GM19035 (cell line): ENCODE measurements at regions not wholly inside any gene's neighbourhood (a gene's known extent, or its start where the extent isn't known, plus 50 kb on each side); places are given as distances from the start of the nearest gene placed in this dataset.

Source experiments
- ATAC-seq: cut with Tn5 transposase; IDR thresholded peaks from one replicate; pipeline ENCODE4 v1.9.1; 2021; ENCODE audit not compliant: unreplicated experiment

- peak; percentile 83 for ATAC-seq
Observed at GRCh38 chr2:39513641-39514094, 76.6 kb upstream of the MAP4K3 start.

- ATAC-seq: no peak
Observed at GRCh38 chr2:39514825-39515224, 77.7 kb upstream of the MAP4K3 start.

DNA sequence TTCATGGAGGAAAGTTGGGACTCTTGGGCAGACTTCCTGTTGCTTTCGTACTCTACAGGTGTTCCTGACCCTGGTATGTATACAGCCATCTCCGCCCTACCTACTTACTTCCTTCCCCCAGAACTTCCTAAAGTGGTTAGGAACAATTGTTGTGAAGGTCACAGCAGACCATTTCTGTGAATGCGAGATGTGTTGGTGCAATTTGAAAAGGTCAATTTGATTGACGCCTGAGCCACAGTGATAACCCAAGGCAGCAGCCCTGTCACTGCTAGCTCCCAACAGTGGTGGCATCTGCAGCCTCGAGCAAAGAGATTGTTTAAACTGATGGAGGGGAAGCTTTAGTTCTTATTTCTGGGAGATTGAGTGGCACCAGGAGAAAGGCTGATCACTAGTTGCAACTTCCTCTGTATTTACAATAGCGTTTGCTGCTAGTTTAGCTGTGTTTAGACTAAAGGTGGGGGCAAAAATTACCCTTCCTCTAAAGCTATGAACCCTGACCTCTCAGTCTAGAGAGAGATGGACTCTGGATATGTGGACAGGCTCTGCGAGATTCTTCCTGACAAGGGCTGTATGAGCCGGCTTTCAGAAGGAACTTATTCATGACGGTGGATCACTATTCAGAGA lies 78.3 kb upstream of the MAP4K3 start:
- no peak for ATAC-seq

- ATAC-seq: no peak
Observed at GRCh38 chr2:39515897-39516346, 78.8 kb upstream of the MAP4K3 start.

- no peak for ATAC-seq
Observed at GRCh38 chr2:39516347-39517101, 79.4 kb upstream of the MAP4K3 start.

GRCh38 chr2:39517102-39517436 lies 80.0 kb upstream of the MAP4K3 start:
- no peak for ATAC-seq

- no peak for ATAC-seq
Observed at GRCh38 chr2:39517622-39518021, 80.5 kb upstream of the MAP4K3 start.

GRCh38 chr2:39519886-39520285 lies 82.8 kb upstream of the MAP4K3 start:
- ATAC-seq: no peak

- ATAC-seq: no peak
Observed at GRCh38 chr2:39521876-39522517, 84.9 kb upstream of the MAP4K3 start.

GRCh38 chr2:39522518-39522877 lies 85.4 kb upstream of the MAP4K3 start:
- no peak for ATAC-seq

DNA sequence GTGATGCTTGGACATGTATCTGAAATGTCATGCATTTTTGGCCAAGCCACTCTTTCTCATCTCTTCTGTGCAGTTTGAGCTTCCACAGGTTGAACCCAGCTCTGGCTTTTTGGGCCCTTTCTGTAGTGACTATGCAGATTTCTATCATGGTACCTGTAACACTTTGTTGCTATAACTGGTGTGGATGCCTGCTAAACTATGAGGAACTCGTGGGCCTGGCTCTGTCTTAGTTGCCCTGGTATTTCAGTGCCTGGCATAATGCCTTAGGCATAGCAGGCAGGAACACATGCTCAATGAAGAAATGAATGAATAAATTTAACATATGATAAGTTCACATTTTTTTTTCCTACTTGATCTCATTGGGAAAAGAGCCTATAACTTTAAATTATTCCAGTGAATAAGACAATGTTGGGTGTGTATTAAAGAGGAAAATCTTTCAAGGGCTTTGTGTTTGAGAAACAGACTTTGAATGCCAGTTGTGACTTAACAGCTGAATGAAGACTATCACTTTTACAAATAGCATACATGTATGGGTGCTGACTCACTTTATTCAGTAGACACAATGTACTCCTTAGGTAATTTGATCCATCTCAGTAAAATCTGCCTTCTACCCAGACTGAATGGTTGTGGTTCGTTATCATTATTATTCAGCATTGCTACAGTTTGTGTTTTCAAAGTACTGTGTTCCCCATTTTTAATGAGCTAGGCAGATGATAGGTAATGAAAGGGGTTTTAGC lies 86.4 kb upstream of the MAP4K3 start:
- no peak for ATAC-seq

GRCh38 chr2:39524061-39524460 lies 87.0 kb upstream of the MAP4K3 start:
- ATAC-seq: no peak

DNA sequence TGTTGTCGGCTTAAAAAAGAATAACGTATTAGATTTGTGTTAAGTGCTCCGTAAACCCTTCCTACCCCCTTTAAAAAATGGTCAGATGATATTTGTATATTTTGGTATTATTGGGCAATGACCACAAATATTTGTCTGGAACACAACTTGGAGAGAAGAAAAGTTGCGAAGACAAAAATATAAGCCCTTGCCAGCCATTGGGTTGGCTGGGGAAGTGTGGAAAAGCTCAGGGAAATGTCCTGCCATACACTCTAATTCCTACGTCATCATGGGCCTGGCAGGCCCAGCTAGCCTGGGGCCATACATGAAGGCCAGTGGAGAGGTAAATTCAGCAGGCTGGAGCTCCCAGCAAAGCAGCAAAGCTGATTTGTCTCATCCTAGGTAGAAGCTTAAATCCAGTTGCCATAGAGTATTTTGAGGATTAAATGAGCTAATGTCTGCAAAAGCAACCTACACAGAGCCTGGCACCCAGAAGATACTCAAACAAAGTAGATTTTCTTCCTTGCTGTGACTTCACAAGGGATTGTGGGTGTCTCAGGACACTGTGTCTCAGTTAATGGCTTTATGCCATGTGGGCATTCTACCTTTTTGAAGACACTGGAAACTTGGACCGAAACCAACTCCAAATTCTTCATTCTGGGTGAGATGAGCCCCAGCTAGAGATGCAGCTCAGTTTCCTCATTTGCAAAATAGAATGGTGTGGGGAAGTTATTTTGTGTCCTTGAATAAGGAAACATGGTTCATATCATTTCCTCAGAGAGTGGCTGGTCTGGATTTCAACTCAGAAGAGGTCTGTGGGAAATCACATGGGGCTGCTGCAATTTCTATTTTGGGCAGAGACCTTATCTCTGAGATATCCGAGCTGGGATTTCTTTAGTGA lies 87.9 kb upstream of the MAP4K3 start:
- no peak for ATAC-seq

DNA sequence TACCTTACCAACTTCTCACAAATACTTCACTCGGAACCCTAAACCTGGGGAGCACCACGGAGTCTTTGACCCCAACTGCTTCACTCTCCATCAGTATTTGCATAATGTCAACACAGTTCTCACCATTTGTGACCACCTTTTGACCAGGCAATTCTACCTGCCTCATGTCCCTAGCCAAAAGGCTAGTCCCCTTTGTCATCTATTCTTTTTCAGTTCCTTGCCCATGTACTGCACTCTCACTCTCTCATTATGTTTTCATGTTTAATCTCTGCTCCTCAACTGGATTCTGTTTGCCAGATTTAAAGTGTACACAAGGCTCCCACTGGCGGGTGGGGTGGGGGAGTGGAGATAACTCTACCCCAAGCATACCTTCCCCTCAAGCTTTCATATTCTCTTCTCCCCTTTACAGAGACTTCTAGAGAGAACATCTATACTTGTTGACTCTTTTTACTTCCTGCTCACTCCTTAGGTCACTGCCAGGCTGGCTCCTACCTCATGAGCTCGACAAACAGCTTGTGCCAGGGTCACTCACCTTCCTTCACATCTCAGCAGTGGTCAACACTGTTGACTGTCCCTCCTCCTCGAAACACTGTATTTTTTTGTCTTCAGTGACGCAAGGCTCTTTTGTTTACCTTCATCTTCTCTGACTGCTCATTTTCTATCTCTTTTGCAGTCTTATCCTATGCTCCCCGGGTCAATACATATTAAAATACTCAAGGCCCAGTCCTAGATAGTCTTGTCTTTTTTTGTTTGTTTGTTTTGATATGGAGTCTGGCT lies 88.7 kb upstream of the MAP4K3 start:
- ATAC-seq: no peak

DNA sequence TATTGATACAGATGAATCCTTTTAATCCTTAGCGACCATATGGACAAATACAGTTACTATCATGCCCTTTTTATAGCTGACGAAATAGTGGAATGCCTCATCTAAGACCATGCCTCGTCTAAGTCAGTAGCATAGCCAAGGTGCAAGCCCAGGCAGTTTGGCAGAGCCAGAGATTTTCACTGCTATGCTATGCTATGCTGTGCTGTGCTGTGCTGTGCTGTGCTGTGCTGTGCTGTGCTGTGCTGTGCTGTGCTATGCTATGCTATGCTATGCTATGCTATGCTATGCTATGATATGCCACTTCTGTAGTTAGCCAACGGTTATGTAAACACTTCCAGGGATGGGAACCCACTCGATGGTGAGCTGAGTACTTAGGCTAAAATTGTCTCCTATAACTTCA lies 91.6 kb upstream of the MAP4K3 start:
- ATAC-seq: no peak

DNA sequence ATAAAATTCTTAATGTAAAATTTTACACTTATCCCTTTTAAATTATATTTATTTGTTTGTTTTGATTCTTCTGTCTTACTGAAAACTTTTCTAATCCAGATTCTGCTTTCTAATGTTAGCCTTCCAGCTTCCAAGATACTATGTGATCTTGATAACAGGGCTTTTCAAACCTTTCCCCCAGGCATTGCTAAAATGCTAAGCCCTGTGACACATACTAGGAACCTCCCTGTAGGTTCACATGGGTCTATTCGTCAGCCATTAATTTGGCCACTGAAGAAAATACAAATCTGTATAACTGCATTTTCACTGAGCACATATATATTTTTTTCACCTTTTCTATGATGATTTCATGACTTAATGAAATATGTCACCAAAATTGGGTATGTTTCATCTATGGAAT lies 92.8 kb upstream of the MAP4K3 start:
- ATAC-seq: no peak

DNA sequence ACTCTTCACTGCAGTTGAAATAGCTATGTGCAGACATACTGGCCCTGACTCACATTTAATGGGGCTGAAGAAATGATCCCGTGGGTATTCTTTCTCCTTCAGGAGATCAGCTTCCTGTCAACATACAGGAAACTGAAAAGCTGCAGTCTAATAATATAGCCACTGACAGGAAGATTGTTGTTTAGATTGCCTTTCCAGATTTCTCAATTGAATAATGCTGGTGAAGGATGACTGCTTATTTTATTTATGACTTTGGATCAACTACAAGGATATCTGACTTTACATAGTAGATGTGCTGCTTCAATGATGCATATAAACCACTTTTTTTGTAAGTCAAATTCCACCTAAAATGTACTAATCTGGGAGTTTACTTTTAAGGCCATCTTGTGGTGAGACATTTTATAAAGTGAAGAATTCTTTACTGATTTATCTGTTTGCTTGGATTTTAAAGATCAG lies 93.4 kb upstream of the MAP4K3 start:
- no peak for ATAC-seq

DNA sequence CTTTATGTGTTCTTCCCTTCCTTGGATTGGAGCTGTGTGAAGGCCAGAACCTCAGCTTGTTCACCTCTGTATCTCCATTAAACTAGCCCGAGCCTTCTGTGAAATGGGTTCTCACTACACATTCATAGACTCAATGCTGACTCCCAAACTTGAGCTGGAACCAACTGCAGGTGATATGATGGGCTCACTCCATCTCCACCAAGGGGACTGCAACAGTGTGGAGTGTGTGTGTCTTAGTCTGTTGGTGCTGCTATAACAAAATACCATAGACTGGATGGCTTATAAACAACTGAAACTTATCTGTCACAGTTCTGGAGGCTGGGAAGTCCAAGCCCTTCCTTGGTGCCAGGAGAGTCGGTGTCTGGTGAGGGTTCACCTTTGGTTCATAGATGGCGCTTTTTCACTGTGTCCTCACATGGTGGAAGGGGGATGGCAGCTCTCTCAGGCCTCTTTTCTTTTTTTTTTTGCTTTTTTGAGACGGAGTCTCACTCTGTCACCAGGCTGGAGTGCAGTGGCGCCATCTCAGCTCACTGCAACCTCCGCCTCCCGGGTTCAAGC lies 94.2 kb upstream of the MAP4K3 start:
- ATAC-seq: no peak

DNA sequence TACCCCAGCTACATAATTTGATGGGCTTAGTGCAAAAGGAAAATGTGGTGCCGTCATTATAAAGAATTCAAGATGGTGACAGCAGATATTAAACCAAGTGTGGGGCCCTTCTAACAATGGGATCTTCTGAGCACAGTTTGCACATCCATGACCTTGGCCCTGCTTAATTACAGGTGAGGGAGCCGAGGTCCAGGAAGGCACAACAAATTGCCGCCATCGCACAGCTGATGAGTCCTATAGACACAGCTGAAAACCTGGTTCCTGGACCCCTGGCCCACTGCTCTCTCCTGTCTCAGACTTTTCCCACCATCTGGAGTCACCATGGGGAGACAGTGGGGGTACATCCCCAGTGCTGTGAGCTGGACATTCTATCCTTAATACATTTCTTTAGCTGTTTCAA lies 95.8 kb upstream of the MAP4K3 start:
- no peak for ATAC-seq
